Fibroblast of skin of scalp (primary cell): ENCODE measurements at regions not wholly inside any gene's neighbourhood (a gene's known extent, or its start where the extent isn't known, plus 50 kb on each side); places are given as distances from the start of the nearest gene placed in this dataset.
"Not testable (repeated sequence)": the region's sequence is repeated elsewhere in the genome, so short reads cannot be mapped to it uniquely, and the experiment has no call there.

Experiments used
- DNase-seq: peaks from one replicate; pipeline ENCODE4 v3.0.0-alpha.2; 2013

DNA sequence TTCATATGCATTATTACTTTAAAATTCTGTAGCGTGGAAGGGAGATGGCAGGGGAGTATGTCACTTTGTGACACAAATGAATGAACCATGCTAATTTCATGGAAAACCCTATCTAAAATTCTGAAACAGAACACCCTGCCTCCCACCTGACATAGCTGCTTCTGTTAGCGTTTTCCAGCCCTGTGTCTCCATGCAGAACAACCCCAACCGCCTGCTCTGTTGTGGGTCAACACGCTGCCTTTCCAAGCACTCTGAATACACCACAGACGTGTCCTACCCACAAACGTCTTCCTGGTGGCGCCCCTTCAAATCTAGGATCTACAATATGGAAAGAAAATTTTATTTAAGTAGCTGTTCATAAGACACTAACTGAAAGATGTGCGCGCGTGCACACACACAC, 238.6 kb downstream of the TRIML1 start:
- no peak for DNase-seq

DNA sequence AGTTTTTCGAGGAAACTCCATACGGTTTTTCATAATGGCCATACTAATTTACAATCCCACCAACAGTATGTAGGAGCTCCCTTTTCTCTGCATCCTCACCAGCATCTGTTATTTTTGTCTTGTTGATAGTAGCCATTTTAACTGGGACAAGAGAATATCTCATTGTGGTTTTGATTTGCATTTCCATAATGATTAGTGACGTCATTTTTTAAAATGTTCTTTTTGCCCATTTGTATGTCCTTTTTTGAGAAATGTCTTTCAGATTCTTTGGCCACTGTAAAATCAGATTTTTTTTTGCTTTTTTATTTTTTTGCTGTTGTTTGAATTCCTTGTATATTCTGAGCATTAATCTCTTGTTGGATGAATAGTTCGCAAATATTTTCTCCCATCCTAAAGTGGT, 243.9 kb downstream of the TRIML1 start:
- no peak for DNase-seq

DNA sequence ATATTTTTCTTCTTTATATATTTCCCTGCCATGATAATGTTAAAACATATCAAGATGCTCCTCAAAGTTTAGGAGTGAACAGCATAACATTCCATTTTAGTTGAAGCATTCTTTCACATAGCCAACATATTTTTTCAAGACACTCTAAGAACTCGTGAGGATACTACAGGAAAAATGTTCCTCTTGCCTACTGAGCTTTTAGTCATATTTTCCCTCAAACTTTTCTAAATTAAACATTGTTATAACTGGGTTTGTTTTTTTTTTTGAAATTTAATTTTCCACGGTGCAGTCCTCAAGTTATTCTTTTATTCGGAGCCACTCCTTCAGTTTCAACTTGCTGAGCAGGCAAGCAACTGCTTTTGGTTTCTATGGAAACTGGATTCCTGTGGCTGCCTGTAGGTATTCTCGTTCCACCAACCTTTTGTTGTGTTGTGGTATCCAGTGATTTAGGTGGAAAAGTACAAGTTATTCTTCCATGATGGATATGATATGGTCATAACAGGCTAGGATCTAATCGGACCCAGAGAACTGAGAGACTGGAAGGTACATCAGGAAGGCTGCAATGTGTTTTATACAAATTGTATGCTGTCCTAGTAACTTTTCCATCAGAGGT, 248.0 kb downstream of the TRIML1 start:
- DNase-seq = peak; percentile 72

DNA sequence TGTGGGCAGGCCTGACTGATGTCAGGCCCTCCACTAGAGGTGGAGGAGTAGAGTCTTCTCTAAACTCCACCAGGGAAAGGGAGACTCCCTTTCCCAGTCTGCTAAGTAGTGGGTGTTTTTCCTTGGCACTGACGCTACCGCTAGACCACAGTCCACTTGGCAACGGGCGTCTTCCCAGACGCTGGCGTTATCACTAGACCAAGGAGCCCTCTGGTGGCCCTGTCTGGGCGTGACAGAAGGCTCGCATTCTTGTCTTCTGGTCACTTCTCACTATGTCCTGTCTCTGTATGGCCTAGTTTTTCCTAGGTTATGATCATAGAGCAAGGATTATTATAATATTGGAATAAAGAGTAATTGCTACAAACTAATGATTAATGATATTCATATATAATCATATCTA, 252.1 kb downstream of the TRIML1 start:
- not testable (repeated sequence) for DNase-seq

DNA sequence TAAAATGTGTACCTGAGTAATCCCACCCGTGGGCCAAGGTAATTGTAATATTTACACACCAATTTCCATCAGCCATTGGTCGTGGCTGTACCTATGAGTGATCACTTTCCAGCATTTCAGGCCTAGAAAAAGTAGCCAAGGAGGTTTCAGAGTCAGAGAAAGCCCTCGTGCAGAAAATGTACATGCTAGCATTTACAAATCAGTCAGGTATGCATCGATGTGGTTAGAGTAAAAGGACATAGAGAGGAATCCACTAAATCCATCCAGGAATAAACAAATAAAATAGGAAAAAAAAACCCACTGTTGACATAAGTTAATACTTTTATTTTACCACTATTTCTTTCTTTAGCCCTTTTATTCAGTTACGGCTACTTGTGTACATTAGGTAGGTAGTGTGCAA, 256.8 kb downstream of the TRIML1 start:
- peak; percentile 41 for DNase-seq

DNA sequence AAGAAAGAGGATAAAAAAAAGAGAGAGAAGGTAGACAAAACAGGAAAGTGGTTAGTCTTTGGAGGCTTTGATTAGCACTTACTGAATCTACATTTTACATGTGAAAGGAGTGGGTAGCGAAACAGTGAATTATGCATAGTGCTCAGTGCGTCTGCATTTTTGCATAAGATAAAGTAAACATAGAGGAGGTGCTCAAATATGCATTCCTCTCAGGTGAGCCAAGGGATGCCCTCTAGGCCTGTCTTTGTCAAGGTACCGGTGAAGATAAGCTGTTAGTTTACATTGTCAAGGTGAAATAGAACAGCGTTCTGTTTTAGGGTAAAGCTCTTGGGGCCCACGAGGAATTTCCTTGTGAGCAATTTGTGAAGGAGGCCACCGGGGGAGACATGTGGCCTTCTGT, 260.6 kb downstream of the TRIML1 start:
- DNase-seq = peak; percentile 35

DNA sequence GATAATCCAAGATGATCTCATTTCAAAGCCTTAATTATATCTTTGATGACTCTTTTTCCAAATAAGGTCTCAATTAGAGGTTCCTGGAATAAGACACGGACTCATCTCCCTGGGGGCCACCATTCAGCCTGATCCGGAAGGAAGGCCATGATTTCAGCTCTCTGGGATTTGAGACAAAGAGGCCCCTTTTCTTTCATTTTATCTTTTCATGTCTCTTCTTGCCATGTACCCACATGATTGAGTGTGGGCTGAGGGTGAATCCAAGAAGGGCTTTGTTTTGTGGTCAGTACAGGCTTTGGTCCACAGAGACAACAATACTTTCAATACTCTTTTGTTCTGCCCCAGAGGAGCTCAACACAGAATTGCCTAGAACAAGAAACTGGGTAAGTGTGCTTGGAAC, 261.2 kb downstream of the TRIML1 start:
- DNase-seq = peak; percentile 87

DNA sequence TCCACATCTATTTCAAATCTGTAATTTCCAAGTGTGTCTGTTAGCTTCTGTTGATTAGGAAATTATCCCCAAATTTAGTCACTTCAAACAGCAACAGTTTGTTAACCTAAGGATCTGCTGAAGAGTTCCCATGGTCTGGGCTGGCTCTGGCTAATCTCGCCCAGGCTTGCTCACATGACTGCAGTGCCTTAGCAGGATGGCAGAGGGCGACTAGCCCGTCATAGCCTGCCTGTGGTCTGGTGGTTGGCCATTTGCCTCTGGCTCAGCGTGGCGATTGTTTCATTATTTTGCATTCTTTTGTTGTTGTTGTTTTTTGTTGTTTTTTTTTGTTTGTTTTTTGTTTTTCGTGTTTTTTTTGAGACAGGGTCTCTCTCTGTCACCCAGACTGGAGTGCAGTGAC, 264.0 kb downstream of the TRIML1 start:
- peak; percentile 34 for DNase-seq

DNA sequence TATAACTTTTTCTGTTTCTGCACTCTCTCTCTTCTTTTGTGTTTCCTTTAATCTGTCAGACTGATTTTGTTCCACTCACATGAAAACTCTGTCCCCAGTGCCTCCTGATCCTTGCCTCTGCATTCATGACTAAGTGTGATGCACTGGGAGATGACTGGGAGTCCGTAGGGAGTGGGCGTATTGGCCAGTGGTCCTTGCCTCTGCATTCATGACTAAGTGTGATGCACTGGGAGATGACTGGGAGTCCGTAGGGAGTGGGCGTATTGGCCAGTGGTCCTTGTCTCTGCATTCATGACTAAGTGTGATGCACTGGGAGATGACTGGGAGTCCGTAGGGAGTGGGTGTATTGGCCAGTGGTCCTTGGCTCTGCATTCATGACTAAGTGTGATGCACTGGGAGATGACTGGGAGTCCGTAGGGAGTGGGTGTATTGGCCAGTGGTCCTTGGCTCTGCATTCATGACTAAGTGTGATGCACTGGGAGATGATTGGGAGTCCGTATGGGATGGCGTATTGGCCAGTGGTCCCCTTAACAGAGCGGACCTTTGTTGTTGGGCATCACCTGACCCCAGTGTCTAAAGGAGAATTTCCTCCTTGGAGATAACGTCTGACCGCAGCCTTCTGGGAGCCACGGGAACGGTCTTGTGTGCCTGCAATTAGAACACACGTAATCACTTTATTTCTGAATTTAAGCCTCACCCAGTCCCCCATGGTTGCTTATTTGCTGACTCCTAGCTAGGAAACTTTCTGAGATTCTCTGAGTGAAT, 266.0 kb downstream of the TRIML1 start:
- peak; percentile 84 for DNase-seq

DNA sequence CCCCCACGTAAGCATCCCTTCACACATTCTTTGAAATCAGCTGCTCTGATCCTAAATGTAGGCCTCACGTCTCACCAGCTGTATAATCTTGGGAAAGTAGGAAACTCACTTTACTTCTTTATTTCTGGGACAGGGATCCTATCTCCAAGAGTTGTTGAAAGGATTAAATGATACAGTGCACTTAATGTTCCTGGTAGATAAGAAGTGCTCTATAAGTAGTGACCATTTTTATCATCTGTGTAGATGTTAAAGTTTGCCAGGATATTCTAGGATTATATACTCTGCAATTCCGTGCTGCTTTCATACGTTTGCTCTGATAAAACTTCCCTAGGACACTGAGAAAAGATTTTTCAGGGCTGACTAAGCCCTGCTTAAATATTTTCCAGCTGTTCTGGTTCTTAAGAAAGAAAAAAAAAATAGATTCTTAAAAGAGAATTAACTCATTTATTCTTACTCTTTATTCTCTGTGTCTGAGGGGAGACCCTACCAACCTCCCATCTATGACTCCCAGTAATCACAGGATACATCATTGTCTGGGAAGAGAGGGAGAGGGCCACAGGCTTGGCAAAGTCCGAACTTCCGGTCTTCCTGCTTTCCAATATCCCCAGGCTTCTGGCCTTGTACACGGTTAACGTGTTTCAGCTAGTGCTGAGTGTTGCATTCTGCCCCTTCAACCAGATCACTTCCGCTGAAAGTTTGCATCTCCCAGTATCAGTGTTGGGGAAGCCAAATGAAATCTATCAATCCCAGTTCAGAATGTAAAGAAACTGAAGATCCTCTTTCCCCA, 269.2 kb downstream of the TRIML1 start:
- peak; percentile 77 for DNase-seq

DNA sequence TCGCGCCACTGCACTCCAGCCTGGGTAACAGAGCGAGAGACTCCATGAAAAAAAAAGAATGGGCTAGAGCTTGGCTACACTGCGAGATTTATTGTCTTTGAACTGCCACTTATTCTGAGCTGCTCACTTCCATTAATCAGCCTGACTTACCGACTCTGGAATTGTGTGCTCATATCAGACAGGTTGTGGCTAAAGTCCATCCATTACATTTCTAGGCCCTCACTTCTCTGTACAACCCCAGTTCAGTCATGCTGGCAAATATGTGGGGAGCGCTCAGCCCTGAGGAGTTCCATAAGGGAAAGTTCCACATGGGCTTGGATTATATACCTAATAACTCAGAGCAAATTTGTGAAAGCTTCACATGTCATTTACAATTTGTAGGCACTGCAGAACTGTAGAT, 270.6 kb downstream of the TRIML1 start:
- no peak for DNase-seq

DNA sequence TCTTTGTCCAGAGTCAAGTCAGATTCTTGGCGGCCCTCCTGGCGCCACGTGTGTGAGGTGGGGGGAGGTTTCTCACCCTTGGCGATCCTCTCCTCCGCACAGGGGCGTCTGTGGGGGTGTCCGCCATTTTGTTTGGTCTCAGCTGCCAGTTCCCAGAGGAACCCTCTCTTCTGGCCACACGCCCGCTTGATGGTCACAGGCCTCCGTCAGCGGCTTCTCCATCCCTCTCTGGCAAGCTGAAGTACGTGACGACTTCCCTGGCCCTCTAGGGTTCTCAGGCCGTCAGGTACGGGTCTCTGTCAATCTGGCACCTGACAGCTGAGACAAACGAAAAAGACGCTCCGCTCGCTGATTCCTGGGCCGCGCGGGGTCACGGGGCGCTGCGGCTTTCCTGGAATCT, 272.6 kb downstream of the TRIML1 start:
- no peak for DNase-seq

DNA sequence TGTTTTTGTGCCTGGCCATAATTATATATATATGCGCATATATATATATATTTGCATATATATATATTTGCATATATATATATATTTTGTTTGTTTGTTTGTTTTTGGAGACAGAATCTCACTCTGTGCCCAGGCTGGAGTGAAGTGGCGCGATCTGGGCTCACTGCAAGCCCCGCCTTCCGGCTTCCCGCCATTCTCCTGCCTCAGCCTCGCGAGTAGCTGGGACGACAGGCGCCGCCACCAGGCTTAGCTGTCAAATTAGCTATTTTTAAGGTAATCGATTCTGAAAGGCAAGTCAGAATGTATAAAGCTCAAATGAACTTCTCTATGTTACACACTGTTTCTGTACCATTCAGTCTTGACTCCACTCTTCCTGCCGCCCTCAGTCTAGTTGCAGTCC, 273.3 kb downstream of the TRIML1 start:
- DNase-seq = no peak

DNA sequence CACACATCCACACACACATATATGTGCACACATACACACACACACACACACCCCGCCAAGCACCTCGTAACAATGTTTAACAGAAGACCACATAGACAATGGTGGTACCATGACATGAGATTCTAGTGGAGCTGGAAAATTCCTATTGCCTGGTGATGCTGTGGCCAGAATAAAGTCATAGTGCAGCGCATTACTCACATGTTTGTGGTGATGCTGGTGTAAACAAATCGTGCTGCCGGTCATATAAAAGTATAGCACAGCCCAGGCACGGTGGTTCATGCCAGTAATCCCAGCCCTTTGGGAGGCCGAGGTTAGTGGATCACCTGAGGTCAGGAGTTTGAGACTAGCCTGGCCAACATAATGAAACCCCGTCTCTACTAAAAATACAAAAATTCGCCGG, 275.2 kb downstream of the TRIML1 start:
- no peak for DNase-seq

DNA sequence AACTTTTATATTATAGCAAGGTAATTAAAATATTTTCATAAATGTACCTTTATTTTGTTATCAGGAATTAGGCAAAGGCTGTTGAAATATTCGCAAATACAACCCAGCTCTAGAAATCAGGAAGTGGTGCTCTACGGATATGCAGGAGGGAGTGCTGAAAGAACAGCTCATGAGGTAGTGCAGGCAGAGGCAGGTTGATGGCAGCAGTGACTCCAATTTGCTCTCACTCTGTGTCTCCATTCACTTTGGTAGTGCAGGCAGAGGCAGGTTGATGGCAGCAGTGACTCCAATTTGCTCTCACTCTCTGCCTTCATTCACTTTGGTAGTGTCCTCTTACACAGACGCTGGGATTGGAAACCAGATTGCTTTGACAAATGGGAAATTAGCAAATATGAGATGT, 277.9 kb downstream of the TRIML1 start:
- DNase-seq = no peak

DNA sequence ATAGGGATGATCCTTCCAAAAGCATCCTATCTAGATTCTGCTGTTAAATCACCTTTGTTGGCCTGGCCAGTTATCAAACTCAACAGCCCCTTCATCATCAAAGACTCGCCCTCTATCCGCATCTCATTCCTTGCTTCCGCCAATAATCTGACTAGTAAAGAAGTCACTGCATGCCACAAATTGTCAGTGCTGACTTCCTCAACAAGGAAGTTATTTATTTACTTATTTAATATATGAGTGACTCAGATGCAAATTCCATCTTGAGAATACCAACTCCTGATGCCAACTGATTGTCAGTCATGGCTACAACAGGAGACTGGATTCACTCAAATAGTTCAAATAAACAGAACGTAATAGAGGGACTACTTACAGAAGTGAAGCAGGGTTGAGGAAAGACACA, 283.8 kb downstream of the TRIML1 start:
- peak; percentile 52 for DNase-seq

DNA sequence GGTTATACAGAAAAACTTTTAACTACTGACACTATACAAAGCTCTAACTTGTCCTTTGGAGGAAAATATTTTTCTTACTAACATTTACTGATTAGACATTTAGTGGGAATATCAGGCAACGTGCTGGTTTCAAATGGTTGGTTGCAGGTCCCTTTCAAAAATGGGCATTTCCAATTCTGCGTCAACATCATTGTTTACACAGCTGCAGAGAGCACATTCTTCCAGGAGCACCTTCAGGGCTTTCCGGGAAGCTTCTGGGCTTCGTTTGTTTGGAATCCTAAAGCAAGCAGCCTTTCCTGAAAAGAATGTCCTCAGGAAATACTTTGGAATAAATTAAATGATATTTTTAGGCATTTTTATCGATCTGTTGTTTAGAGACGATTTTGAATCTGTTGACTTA, 289.7 kb downstream of the TRIML1 start:
- peak; percentile 39 for DNase-seq

DNA sequence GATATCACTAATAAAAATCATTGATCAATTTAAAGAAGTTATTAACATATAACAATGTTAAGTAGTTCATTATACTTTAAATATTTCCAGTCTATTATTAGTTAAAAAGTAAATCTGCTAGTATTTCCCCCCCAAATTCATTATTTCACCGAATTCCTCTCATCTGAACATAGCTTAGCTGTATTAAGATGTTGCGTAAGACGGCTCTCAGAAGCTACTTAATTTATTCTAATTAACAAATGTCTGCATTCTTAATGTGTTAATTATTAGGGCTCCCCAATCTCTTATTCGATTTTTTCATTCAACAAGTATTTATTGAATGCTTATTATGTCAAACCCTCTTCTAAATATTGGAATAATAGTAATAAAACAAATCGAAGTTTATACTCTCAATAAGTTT, 290.7 kb downstream of the TRIML1 start:
- no peak for DNase-seq

DNA sequence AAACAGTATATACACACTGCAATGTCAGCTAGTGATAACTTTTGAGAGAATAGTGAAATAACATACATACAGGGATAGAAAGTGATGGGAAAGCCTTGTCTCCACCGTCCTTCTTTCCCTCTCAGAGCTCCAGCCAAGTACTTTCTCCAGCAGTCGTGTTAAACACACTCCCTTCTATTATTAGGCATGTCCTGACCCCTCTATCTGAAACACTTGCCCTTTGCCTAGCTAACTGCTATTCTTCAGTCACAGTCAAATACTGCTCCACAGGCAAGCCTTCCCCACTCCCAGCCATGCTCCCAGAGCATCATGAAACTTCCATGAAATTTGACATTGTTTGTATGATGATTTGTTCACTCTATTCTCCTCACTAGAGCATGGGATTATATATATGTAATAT, 291.1 kb downstream of the TRIML1 start:
- no peak for DNase-seq

DNA sequence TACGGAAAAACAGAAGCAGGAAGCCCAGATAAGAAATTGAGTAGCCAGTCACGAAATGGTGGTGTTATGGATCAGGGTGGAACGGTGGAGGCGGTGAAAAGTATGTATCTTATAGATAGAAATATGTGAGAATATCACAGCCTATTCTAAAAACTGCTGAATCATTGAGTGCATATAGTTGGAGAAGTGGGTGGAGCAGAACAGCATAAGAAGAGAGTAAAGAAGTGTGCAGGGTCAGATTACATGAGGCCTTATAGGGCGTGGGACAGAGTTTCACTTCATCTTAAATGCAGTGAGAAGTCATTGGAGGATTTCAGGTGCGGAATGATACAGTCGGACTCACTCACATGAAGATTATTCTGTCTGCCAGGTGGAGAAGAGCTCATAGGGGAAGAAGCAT, 293.1 kb downstream of the TRIML1 start:
- DNase-seq = peak; percentile 73

DNA sequence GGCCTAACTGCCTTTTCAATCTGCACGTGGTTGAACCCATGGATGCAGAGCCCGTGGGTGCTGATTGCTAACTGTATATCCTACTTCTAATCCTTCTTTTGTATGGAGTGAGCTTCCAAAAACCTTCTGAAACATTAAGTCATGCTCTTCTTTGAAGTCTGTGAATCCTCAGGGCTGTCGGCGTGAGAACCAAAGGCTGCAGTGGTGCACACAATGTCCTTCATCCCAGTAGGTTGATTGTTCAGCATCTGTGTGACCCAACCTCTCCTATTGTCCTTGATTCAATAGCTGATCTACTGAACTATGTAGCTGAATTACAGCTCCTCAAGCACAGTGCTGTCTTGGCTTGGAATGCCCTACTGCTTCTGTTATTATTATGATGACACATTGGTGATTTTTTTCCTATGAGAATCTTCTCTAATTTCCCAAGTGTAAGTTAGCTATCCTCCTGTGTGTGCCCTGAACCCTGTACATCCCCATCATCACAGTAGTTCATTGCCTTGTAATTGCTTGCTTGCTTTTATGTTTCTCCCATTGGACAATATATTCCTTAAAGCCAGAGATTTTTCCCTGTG, 294.6 kb downstream of the TRIML1 start:
- peak; percentile 72 for DNase-seq

DNA sequence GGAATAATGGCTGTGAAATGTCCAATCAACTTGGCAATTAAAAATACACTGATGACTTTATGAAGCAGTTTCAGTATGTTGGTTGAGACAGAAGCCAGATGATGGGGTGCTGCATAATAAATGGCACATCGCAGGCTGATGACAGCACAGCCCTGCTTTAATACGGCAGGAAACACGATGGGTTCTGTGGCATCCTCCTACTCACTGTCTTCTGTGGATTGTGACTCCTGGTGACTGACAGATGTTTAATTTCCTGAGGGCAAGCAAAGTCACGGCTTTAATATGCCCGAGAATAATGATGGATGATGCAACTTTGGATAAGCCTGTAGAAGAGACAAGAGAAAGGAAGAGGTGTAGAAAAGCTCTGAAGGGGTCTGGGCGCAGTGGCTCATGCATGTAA, 295.4 kb downstream of the TRIML1 start:
- peak; percentile 63 for DNase-seq

DNA sequence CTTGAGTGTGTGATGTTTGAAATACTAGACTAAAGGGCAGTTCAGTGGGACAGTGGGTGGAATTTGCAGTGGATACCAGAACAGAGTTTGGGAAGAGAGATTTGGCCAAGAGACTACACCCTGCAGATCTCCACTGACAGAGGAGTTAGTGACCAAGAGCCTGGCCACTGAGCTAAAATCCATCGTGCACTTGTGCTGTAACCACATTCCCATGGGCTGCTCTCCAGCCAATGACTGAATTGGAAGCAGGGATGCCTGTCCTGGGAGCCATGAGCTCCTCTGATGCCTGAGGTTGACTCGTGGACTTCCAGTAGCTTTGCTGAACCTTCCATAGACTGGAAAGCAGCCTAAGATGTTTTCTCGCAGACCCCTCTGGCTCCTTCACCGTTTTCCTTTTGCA, 296.1 kb downstream of the TRIML1 start:
- peak; percentile 51 for DNase-seq
